ENCODE measurements at regions not wholly inside any gene's neighbourhood (a gene's known extent, or its start where the extent isn't known, plus 50 kb on each side); places are given as distances from the start of the nearest gene placed in this dataset.
"Not testable (repeated sequence)": the region's sequence is repeated elsewhere in the genome, so short reads cannot be mapped to it uniquely, and the experiment has no call there.

- TF ChIP-seq CTCF, EP300, POLR2A (IDR thresholded peaks at IDR 0.05): not testable (repeated sequence)
These were observed 99.1 kb downstream of the TBC1D26 start for GRCh38 chr17:15831182-15831581.

Data from tibial nerve (tissue), 4 donors.